ENCODE measurements at regions not wholly inside any gene's neighbourhood (a gene's known extent, or its start where the extent isn't known, plus 50 kb on each side); places are given as distances from the start of the nearest gene placed in this dataset.

DNA sequence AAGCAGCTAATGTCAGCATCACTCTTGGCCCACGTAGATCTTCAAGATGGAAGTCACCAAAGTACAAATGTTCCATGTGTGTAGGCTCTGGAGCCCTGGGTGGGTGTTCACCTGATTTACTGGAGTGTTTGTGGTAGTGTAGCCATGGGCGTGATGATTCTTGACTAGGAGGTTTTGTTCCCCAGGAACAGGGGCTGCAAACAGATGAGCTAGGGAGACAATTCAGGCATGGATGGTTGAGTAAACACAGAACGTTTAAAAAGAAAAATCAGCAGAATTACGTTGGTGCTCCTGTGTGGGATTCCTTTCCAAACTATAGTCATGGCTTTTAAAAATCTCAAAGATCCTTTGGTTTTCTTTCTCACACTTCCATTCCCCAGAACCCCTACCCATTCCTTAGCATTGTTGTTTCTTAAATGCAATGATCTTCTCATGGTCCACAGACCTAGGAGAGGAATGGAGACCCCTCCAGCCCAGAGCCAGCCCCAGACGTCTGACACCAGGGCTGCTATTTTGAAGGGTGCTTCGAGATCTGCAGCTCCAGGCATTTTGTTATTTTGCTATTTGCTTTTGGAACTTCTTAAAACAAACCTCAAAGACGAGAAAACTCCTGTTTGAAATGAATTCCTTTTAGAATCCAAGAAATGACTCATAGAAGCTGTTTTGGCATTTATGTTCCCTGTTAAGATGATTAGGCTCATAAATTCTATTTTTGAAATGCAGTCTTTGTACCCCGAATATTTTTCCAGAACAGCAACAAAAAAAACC lies 115.1 kb downstream of the ETS2 start:
- 28% methylated on average over 8 of the region's 8 CpGs for WGBS (ENCODE audit: low lambda C conversion rate, missing lambda C conversion rate)
- Histone ChIP-seq H3K9me3 (ENCODE audit: low read depth) (no peaks in the 10 kb centered on the region), H3K79me2 (no peaks in the 10 kb centered on the region), H4K20me1 (ENCODE audit: insufficient read depth, poor library complexity, severe bottlenecking) (no peaks in the 10 kb centered on the region), H3K27me3 (no peaks in the 10 kb centered on the region), H3K4me1 (ENCODE audit: insufficient read depth) (peaks cover 35% of the 10 kb centered on the region), H3K4me3 (no peak overlapping the region), H3K9me2 (replicated peaks; ENCODE audit: insufficient read depth) (no peaks in the 10 kb centered on the region), H3K4me2 (peak overlapping the region; percentile 14), H2AFZ (no peak overlapping the region), H3K27ac (peak overlapping the region; percentile 78), H3K36me3 (replicated peaks; ENCODE audit: insufficient read depth, low read depth) (no peaks in the 10 kb centered on the region)
- DNase-seq (ENCODE audit: low spot score): no peak
- no peak for TF ChIP-seq EZH2phosphoT487 (IDR thresholded peaks at IDR 0.05; ENCODE audit: low read depth, severe bottlenecking, unreplicated experiment)
- TF ChIP-seq, protein P1, sequence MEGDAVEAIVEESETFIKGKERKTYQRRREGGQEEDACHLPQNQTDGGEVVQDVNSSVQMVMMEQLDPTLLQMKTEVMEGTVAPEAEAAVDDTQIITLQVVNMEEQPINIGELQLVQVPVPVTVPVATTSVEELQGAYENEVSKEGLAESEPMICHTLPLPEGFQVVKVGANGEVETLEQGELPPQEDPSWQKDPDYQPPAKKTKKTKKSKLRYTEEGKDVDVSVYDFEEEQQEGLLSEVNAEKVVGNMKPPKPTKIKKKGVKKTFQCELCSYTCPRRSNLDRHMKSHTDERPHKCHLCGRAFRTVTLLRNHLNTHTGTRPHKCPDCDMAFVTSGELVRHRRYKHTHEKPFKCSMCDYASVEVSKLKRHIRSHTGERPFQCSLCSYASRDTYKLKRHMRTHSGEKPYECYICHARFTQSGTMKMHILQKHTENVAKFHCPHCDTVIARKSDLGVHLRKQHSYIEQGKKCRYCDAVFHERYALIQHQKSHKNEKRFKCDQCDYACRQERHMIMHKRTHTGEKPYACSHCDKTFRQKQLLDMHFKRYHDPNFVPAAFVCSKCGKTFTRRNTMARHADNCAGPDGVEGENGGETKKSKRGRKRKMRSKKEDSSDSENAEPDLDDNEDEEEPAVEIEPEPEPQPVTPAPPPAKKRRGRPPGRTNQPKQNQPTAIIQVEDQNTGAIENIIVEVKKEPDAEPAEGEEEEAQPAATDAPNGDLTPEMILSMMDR (IDR thresholded peaks at IDR 0.05; ENCODE audit: poor library complexity): no peak
- no peak for TF ChIP-seq EZH2 (IDR thresholded peaks at IDR 0.05; ENCODE audit: borderline replicate concordance)

DNA sequence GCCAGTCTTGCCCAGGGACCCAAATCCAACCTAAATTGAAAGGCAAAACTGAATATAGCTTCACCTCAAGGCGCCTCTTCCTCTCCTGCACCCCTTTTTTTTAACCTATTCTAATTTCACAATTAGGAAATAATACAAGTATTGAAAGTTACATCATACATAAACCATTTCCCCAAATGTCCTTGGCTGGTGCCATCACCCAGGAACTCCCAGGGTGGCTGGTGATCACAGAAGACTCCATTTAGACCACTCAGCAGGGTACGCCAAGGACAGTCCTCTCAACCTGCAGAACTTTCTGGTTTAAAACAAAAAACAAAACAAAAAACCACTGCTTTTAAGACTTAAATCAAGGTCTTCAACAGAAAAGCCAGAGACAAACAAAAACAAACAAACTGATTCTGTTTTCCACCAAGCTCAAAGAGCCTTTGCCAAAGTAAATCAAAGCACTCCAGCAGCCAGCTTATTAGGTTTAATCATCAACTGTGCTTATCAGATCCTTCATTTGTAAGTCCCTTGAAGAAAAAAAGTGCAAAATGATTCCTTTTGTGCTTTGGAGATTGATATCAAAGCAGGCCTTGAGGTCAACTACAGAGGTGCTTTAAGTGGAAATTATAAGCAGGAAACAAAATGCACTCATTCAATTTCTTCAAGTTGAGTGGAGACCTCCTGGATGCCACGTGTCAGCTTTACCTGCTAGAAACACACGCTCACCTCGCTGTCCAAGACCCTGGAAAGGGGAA lies 113.0 kb downstream of the ETS2 start:
- 79% methylated on average over 5 of the region's 5 CpGs for WGBS (ENCODE audit: low lambda C conversion rate, missing lambda C conversion rate)
- H3K4me1 ChIP-seq (ENCODE audit: insufficient read depth): peaks cover 49% of the 10 kb centered on the region
- H2AFZ ChIP-seq: no peak overlapping the region
- no peaks in the 10 kb centered on the region for H4K20me1 ChIP-seq (ENCODE audit: insufficient read depth, poor library complexity, severe bottlenecking)
- H3K27me3 ChIP-seq: no peaks in the 10 kb centered on the region
- H3K9me3 ChIP-seq (ENCODE audit: low read depth): no peaks in the 10 kb centered on the region
- H3K9me2 ChIP-seq (replicated peaks; ENCODE audit: insufficient read depth): no peaks in the 10 kb centered on the region
- H3K79me2 ChIP-seq: no peaks in the 10 kb centered on the region
- H3K27ac ChIP-seq: peak overlapping the region; percentile 78
- TF ChIP-seq, protein P1 (IDR thresholded peaks at IDR 0.05; ENCODE audit: poor library complexity): no peak
- no peak for TF ChIP-seq EZH2phosphoT487 (IDR thresholded peaks at IDR 0.05; ENCODE audit: low read depth, severe bottlenecking, unreplicated experiment)
- TF ChIP-seq EZH2 (IDR thresholded peaks at IDR 0.05; ENCODE audit: borderline replicate concordance): no peak
- H3K4me3 ChIP-seq: no peak overlapping the region
- no peaks in the 10 kb centered on the region for H3K36me3 ChIP-seq (replicated peaks; ENCODE audit: insufficient read depth, low read depth)
- no peak overlapping the region for H3K4me2 ChIP-seq
- peak; percentile 40 for DNase-seq (ENCODE audit: low spot score)

DNA sequence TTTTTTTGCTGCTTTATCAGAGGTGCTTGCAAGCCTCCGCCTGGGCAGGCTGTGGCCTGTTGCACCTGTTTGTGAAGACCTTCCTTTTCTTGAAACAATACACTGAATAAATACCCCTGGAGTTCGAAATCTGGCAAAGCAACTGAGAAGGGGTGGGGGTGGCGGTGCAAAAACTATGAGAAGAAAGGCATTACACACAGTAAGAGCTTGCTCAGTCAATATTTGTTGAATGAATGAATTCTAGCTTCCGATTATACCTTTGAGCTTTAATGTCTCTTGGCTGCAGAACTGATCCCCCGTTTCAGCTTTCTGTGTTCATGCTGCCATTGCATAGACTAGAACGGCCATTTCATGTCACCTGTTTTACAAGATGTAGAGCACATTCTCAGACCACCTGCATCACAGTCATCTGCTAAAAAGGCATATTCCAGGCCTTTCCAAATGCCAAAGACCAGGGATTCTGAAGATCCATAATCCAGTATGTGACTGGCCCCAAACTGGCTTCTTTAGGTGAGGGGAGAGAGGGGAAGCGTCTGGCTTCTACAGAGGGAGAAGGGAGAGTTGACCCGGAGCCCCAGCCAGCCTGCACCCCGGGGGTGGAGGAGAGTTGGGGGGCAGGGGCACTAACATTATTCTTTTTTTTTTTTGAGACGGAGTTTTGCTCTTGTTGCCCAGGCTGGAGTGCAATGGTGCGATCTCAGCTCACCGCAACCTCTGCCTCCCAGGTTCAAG lies 111.5 kb downstream of the ETS2 start:
- Histone ChIP-seq H3K79me2 (no peaks in the 10 kb centered on the region), H2AFZ (no peak overlapping the region), H3K27me3 (no peaks in the 10 kb centered on the region), H3K36me3 (replicated peaks; ENCODE audit: insufficient read depth, low read depth) (no peaks in the 10 kb centered on the region), H3K4me3 (no peak overlapping the region), H3K9me2 (replicated peaks; ENCODE audit: insufficient read depth) (no peaks in the 10 kb centered on the region), H3K27ac (peak overlapping the region; percentile 77), H3K4me1 (ENCODE audit: insufficient read depth) (peaks cover 63% of the 10 kb centered on the region), H3K4me2 (no peak overlapping the region), H4K20me1 (ENCODE audit: insufficient read depth, poor library complexity, severe bottlenecking) (no peaks in the 10 kb centered on the region), H3K9me3 (ENCODE audit: low read depth) (no peaks in the 10 kb centered on the region)
- DNase-seq (ENCODE audit: low spot score): no peak
- TF ChIP-seq, protein P1 (IDR thresholded peaks at IDR 0.05; ENCODE audit: poor library complexity): no peak
- TF ChIP-seq EZH2 (IDR thresholded peaks at IDR 0.05; ENCODE audit: borderline replicate concordance) (no peak), EZH2phosphoT487 (IDR thresholded peaks at IDR 0.05; ENCODE audit: low read depth, severe bottlenecking, unreplicated experiment) (no peak)
- WGBS (ENCODE audit: low lambda C conversion rate, missing lambda C conversion rate): 67% methylated on average over 10 of the region's 12 CpGs
